Body of pancreas (tissue), 4 donors: ENCODE measurements at regions not wholly inside any gene's neighbourhood (a gene's known extent, or its start where the extent isn't known, plus 50 kb on each side); places are given as distances from the start of the nearest gene placed in this dataset.

ENCODE experiments used
- POLR2A ChIP-seq, 3 donors: fragments of 450-650 bp; IDR thresholded peaks; one replicate each; pipeline ENCODE4 v1.6.1; 2016; ENCODE audit warnings: antibody characterized with exemption in 3 of 3, mild to moderate bottlenecking in 2 of 3
- TF ChIP-seq, protein P1 (sequence below), 7 experiments: fragments of 450-650 bp in 4 of 7; fragments of 200-600 bp in 3 of 7; sonication (generic) in 3 of 7; IDR thresholded peaks; one replicate each; pipeline ENCODE4 v1.5.1; 2016 to 2019; ENCODE audit warnings: antibody characterized with exemption in 7 of 7

DNA sequence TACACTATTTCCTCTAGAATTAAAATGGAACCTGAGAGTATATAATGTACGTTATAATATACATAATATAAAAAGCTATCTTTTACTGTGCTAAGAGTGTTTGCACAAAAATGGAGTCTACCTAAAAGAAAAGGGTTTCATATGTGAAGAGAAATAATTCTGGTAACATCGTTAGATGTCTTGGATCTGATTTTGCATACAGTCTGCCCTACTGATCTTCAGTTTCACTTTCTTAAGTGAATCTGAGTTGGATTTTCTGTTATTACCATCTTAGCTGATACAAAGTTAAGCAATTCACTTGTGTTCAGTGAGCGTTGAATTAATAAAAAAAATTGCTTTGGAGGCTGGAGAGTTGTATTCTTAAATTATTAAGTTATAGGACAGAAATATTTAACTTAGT, 502.1 kb upstream of the TMEFF2 start:
- TF ChIP-seq, protein P1, sequence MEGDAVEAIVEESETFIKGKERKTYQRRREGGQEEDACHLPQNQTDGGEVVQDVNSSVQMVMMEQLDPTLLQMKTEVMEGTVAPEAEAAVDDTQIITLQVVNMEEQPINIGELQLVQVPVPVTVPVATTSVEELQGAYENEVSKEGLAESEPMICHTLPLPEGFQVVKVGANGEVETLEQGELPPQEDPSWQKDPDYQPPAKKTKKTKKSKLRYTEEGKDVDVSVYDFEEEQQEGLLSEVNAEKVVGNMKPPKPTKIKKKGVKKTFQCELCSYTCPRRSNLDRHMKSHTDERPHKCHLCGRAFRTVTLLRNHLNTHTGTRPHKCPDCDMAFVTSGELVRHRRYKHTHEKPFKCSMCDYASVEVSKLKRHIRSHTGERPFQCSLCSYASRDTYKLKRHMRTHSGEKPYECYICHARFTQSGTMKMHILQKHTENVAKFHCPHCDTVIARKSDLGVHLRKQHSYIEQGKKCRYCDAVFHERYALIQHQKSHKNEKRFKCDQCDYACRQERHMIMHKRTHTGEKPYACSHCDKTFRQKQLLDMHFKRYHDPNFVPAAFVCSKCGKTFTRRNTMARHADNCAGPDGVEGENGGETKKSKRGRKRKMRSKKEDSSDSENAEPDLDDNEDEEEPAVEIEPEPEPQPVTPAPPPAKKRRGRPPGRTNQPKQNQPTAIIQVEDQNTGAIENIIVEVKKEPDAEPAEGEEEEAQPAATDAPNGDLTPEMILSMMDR (IDR thresholded peaks at IDR 0.05), result no peak
- TF ChIP-seq POLR2A (IDR thresholded peaks at IDR 0.05), result no peak
